GM21723 (cell line): ENCODE measurements at regions not wholly inside any gene's neighbourhood (a gene's known extent, or its start where the extent isn't known, plus 50 kb on each side); places are given as distances from the start of the nearest gene placed in this dataset.
"Not testable (repeated sequence)": the region's sequence is repeated elsewhere in the genome, so short reads cannot be mapped to it uniquely, and the experiment has no call there.

Experiments used
- ATAC-seq: cut with Tn5 transposase; IDR thresholded peaks from one replicate; pipeline ENCODE4 v1.9.1; 2021; ENCODE audit warnings: mild to moderate bottlenecking, moderate library complexity; ENCODE audit not compliant: unreplicated experiment

- no peak for ATAC-seq
Measured at GRCh38 chr21:28159396-28159795, 833.3 kb downstream of the LTN1 start.

GRCh38 chr21:28156590-28156989 lies 836.1 kb downstream of the LTN1 start:
- no peak for ATAC-seq

DNA sequence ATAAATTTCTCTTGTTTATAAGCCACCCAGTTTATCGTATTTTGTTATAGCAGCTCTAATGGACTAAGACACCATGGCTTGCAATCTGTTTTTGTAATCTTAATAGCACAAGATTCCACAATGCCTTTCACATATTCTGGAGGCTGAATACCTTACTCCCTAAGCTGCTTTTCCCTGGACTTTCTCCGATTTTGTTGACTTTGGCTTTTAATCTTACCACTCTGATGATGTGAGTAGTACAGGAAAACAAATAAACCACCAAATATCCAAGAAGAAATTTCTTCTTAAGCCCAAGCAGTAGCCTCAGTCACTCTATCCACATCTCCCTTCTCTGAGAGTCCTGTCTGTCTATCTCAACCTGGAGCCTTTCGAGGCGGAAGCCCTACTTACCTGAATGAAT lies 838.6 kb downstream of the LTN1 start:
- no peak for ATAC-seq

GRCh38 chr21:28152732-28153131 lies 839.9 kb downstream of the LTN1 start:
- no peak for ATAC-seq

- no peak for ATAC-seq
Measured at GRCh38 chr21:28151758-28152157, 840.9 kb downstream of the LTN1 start.

DNA sequence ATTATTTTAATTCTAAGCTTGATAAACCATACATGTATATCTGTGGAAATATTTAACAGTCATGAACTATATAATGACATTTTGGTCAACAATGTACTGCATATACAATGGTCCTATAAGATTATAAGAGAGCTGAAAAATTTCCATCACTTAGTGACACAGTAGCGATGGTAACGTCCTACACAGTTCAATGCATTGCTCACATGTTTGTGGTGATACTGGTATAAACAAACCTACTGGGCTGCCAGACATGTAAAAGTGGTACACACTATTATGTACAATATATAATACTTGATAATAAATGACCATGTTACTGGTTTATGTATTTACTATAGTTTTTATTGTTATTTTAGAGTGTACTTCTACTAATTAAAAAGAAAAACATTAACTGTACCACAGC lies 841.9 kb downstream of the LTN1 start:
- no peak for ATAC-seq

- no peak for ATAC-seq
Measured at GRCh38 chr21:28148400-28149064, 844.1 kb downstream of the LTN1 start.

DNA sequence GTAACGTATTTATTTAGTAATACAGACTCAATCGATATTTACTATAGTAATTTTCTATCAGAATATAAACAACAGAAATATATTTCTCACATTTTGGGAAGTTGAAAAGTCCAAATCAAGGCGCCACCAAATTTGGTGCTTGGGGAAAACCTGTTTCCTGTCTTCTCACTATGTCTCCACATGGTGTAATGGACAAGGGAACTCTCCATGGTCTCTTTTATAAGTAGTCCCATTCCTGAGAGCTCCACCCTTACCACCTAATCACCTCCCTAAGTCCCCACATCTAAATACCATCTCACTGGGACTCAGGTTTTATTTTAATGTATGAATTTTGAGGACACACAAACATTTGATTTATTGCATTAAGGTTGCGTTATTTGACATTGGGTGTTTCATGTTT lies 848.0 kb downstream of the LTN1 start:
- no peak for ATAC-seq

DNA sequence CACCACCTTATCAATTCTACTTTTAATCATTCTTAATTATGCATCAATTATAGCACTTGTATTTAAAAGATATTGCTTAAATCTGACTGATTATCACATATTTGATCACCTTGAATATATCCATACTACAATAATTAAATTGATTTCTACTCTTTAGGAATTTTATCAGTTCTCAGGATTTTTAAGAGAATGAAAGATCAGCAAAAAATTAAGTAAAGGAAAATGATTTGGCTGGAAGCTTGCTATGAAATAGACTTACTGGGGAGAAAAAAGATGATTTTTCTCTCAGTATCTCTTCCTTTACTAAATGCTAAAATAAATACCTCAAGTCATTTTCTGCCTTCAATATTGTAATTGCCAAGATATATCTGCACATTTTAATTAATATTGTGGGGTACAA lies 848.6 kb downstream of the LTN1 start:
- ATAC-seq: no peak

DNA sequence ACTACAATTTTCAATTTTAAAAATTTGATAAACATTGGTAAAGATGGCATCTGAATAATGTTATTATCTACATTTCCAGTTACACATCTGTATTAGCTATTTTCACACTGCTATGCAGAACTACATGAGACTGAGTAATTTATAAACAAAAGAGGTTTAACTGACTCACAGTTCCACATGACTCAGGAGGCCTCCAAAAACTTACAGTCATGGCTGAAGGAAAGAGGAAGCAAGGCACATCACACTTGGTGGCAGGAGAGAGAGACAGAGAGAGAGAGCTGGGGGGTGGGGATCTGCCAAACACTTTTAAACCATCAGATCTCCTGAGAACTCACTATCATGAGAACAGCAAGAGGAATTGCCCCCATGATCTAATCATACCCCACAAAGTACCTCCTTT lies 850.0 kb downstream of the LTN1 start:
- ATAC-seq: no peak

DNA sequence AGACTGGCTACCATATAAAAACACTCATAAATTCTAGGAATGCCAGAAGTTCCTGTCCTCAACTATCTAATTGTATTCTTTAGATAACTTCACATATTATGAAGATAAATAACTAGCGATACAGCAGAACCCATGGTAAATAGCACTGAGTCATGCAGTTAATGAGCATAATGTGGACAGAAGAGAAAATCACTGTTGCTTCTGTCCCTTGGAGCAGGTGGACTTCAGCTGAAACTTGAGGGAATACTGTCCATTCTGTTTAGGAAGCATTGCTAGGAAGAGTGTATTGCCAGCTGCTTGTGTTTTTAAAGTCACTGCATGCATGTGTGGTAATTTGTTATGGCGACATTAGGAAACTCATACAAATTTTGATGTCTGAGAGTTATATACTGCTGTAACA lies 854.4 kb downstream of the LTN1 start:
- no peak for ATAC-seq

- no peak for ATAC-seq
Measured at GRCh38 chr21:28136656-28137255, 855.9 kb downstream of the LTN1 start.

DNA sequence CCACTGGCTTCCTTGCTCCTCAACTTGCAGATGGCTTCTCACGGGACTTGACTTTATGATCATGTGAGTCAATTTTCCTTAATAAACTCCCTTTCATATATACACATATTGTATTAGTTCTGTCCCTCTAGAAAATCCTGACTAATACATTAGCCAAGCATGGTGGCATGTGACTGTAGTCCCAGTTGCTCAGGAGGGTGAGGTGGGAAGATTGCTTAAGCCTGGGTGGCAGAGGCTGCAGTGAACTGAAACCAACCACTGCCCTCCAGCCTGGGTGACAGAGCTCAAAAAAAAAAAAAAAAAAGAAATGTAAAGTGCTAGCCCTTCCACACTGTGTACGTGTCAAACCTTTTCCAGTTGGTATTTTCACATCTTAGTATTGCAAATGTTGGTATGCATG lies 857.0 kb downstream of the LTN1 start:
- no peak for ATAC-seq

- ATAC-seq: no peak
Measured at GRCh38 chr21:28133116-28133515, 859.6 kb downstream of the LTN1 start.

GRCh38 chr21:28132713-28133112 lies 860.0 kb downstream of the LTN1 start:
- ATAC-seq: no peak

- no peak for ATAC-seq
Measured at GRCh38 chr21:28127175-28127785, 865.4 kb downstream of the LTN1 start.

DNA sequence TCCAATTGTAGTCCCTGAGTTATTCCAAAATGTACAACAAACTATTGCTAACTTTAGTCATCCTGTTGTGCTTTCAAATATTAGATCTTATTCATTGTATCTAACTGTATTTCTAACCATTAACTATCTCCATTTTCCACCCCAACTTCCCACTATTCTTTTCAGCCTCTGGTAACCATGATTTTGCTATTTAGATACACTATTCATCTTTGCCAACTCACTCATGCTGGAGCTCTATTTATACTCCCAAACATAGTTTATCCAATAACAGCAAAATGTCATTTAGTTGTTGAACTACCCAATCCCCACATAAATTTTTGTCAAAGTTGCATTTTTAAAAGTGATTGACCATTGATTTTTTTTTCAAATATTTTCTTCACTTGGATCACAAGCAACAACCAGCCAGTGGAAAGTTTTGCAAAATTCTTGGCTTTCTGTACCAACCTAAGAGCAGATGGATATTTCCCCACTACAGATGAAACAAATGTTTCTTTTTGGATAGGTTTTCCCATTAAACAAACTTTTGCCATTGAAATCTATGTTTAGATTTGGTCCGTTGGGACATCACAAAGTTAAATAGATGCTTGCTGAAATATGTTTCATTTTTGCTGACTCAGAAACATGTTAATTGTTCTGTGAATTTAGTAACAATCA lies 866.0 kb downstream of the LTN1 start:
- ATAC-seq: no peak

DNA sequence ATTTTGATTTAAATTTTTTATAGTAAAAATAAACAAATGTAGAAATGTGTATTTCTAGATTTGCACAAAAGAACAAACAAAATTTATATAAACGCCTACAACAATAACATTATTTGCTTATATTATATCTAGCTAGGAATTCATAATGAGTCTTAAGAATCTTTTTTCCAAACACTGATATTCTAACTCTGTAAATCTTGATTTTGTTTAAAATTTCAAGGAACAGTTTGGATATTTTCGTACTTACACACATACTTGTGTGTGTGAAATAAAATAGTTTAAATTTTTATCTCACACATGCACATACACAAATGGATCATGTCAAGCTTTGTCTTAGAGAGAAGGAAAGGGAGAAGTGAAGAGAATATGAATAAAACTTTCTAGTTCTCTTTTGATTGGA lies 868.1 kb downstream of the LTN1 start:
- ATAC-seq: no peak

- no peak for ATAC-seq
Measured at GRCh38 chr21:28118570-28118969, 874.1 kb downstream of the LTN1 start.

- not testable (repeated sequence) for ATAC-seq
Measured at GRCh38 chr21:28114986-28115385, 877.7 kb downstream of the LTN1 start.

DNA sequence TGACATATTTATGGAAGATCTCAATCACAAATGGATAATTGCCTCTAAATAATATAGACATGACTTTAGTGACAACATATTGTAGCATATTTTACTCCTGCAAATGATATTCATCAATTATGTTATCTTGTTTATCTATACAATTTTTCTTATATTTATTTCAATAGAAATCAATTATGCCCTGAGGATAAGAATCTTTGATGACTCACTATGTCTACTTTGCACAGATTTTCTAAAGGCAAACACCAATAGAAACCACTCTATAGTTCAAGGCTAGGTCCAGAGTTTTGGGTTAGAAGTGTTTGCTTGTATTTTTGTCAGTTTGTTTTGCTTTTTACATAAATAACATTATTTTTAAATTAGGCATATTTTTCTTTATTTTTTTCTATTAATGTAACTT lies 879.0 kb downstream of the LTN1 start:
- ATAC-seq: no peak

- no peak for ATAC-seq
Measured at GRCh38 chr21:28112511-28112910, 880.2 kb downstream of the LTN1 start.
